Vagina (tissue), 2 donors: ENCODE measurements at regions not wholly inside any gene's neighbourhood (a gene's known extent, or its start where the extent isn't known, plus 50 kb on each side); places are given as distances from the start of the nearest gene placed in this dataset.

Source experiments
- DNase-seq, 2 donors: peaks; one replicate each; pipeline ENCODE4 v3.0.0-alpha.2; 2017; ENCODE audit errors: extremely low spot score in 2 of 2
- H3K27ac ChIP-seq: fragments of 200-600 bp; sonication (generic); one replicate; pipeline ENCODE4 v1.5.1; 2019
- H3K27me3 ChIP-seq: fragments of 200-600 bp; sonication (generic); one replicate; pipeline ENCODE4 v1.5.1; 2019
- H3K36me3 ChIP-seq, 2 donors: fragments of 200-600 bp; sonication (generic); one replicate each; pipeline ENCODE4 v1.5.1; 2017 to 2019
- H3K4me1 ChIP-seq: fragments of 200-600 bp; sonication (generic); one replicate; pipeline ENCODE4 v1.5.1; 2019
- H3K4me3 ChIP-seq, 2 donors: fragments of 200-600 bp; sonication (generic); 1 replicate in 1 of 2; 2 replicates in 1 of 2; pipeline ENCODE4 v1.5.1; 2016 to 2019
- H3K9me3 ChIP-seq: fragments of 200-600 bp; sonication (generic); one replicate; pipeline ENCODE4 v1.5.1; 2019
- CTCF ChIP-seq, 3 experiments: fragments of 450-650 bp in 2 of 3; fragments of 200-600 bp in 1 of 3; sonication (generic) in 1 of 3; IDR thresholded peaks; one replicate each; pipeline ENCODE4 v1.5.1; 2017 to 2019; ENCODE audit warnings: antibody characterized with exemption in 3 of 3, mild to moderate bottlenecking in 2 of 3, moderate library complexity in 2 of 3
- POLR2A ChIP-seq, 2 donors: fragments of 450-650 bp; IDR thresholded peaks; one replicate each; pipeline ENCODE4 v1.6.1; 2017; ENCODE audit warnings: antibody characterized with exemption in 2 of 2, mild to moderate bottlenecking in 2 of 2, moderate library complexity in 2 of 2
- POLR2AphosphoS5 ChIP-seq, 2 donors: sonication (generic); formaldehyde crosslinking; IDR thresholded peaks; one replicate each; pipeline ENCODE4 v1.9.0; 2017; ENCODE audit warnings: antibody characterized with exemption in 2 of 2, mild to moderate bottlenecking in 2 of 2, low read depth in 1 of 2; ENCODE audit not compliant: insufficient read depth in 1 of 2
- intact Hi-C: fragments of 100-400 bp; cut with DNase I; formaldehyde crosslinking; loops from one replicate; pipeline ENCODE4 v1.15.1; 2023

- H3K27ac ChIP-seq = peak overlapping the region; percentile 39
- TF ChIP-seq POLR2A (IDR thresholded peaks at IDR 0.05) (no peak), CTCF (IDR thresholded peaks at IDR 0.05) (no peak), POLR2AphosphoS5 (IDR thresholded peaks at IDR 0.05; ENCODE audit: insufficient read depth in 1 of 2, low read depth in 1 of 2) (peak; percentile 28 to 32)
- no peaks in the 10 kb centered on the region for H3K36me3 ChIP-seq
- no peaks in the 10 kb centered on the region for H3K9me3 ChIP-seq
- no peak for DNase-seq
- intact Hi-C loops = no loop called here
- peaks cover 4% of the 10 kb centered on the region for H3K4me1 ChIP-seq
- H3K4me3 ChIP-seq = no peak overlapping the region
- no peaks in the 10 kb centered on the region for H3K27me3 ChIP-seq
Measured at GRCh38 chr5:39519566-39520231, 94.9 kb upstream of the DAB2 start.

GRCh38 chr5:39519079-39519478 is 94.3 kb upstream of the DAB2 start:
- no peaks in the 10 kb centered on the region for H3K9me3 ChIP-seq
- no peaks in the 10 kb centered on the region for H3K27me3 ChIP-seq
- no peak overlapping the region for H3K27ac ChIP-seq
- H3K36me3 ChIP-seq = no peaks in the 10 kb centered on the region
- peaks cover 4% of the 10 kb centered on the region for H3K4me1 ChIP-seq
- no peak for DNase-seq
- TF ChIP-seq POLR2A (IDR thresholded peaks at IDR 0.05) = no peak
- no peak for TF ChIP-seq POLR2AphosphoS5 (IDR thresholded peaks at IDR 0.05; ENCODE audit: insufficient read depth in 1 of 2, low read depth in 1 of 2)
- no peak for TF ChIP-seq CTCF (IDR thresholded peaks at IDR 0.05)
- intact Hi-C loops = no loop called here
- H3K4me3 ChIP-seq = no peak overlapping the region

GRCh38 chr5:39518516-39518915 is 93.7 kb upstream of the DAB2 start:
- no peaks in the 10 kb centered on the region for H3K36me3 ChIP-seq
- peaks cover 4% of the 10 kb centered on the region for H3K4me1 ChIP-seq
- H3K27ac ChIP-seq = no peak overlapping the region
- no peaks in the 10 kb centered on the region for H3K9me3 ChIP-seq
- no peak overlapping the region for H3K4me3 ChIP-seq
- intact Hi-C loops = no loop called here
- no peak for DNase-seq
- no peak for TF ChIP-seq POLR2AphosphoS5 (IDR thresholded peaks at IDR 0.05; ENCODE audit: insufficient read depth in 1 of 2, low read depth in 1 of 2)
- no peak for TF ChIP-seq POLR2A (IDR thresholded peaks at IDR 0.05)
- no peak for TF ChIP-seq CTCF (IDR thresholded peaks at IDR 0.05)
- no peaks in the 10 kb centered on the region for H3K27me3 ChIP-seq

GRCh38 chr5:39517800-39518199 is 93.0 kb upstream of the DAB2 start:
- TF ChIP-seq CTCF (IDR thresholded peaks at IDR 0.05) (no peak), POLR2A (IDR thresholded peaks at IDR 0.05) (no peak), POLR2AphosphoS5 (IDR thresholded peaks at IDR 0.05; ENCODE audit: insufficient read depth in 1 of 2, low read depth in 1 of 2) (no peak)
- H3K27me3 ChIP-seq = no peaks in the 10 kb centered on the region
- no peak overlapping the region for H3K27ac ChIP-seq

GRCh38 chr5:39515881-39516280 is 91.1 kb upstream of the DAB2 start:
- Histone ChIP-seq H3K9me3 (no peaks in the 10 kb centered on the region), H3K36me3 (no peaks in the 10 kb centered on the region), H3K27me3 (no peaks in the 10 kb centered on the region), H3K4me1 (peaks cover 4% of the 10 kb centered on the region), H3K4me3 (no peak overlapping the region), H3K27ac (no peak overlapping the region)
- no peak for TF ChIP-seq POLR2AphosphoS5 (IDR thresholded peaks at IDR 0.05; ENCODE audit: insufficient read depth in 1 of 2, low read depth in 1 of 2)
- TF ChIP-seq CTCF (IDR thresholded peaks at IDR 0.05) = no peak
- no peak for TF ChIP-seq POLR2A (IDR thresholded peaks at IDR 0.05)
- DNase-seq = no peak
- intact Hi-C loops = no loop called here

More at GRCh38 chr5:39517800-39518199, 93.0 kb upstream of the DAB2 start:
- H3K9me3 ChIP-seq = no peaks in the 10 kb centered on the region
- H3K36me3 ChIP-seq = no peaks in the 10 kb centered on the region
- peaks cover 4% of the 10 kb centered on the region for H3K4me1 ChIP-seq
- H3K4me3 ChIP-seq = no peak overlapping the region
- DNase-seq = no peak
- intact Hi-C loops = no loop called here
